ENCODE measurements at regions not wholly inside any gene's neighbourhood (a gene's known extent, or its start where the extent isn't known, plus 50 kb on each side); places are given as distances from the start of the nearest gene placed in this dataset.

GRCh38 chr18:47458483-47458882, 207.0 kb upstream of the SKOR2 start:
- no peak for DNase-seq

- no peak for DNase-seq
Measured at GRCh38 chr18:47457614-47458013, 206.2 kb upstream of the SKOR2 start.

GRCh38 chr18:47453038-47453437, 201.6 kb upstream of the SKOR2 start:
- DNase-seq: no peak

- no peak for DNase-seq
Measured at GRCh38 chr18:47448956-47449355, 197.5 kb upstream of the SKOR2 start.

- DNase-seq: no peak
Measured at GRCh38 chr18:47441914-47442313, 190.5 kb upstream of the SKOR2 start.

GRCh38 chr18:47438001-47438400, 186.5 kb upstream of the SKOR2 start:
- DNase-seq: no peak

- DNase-seq: no peak
Measured at GRCh38 chr18:47436871-47437270, 185.4 kb upstream of the SKOR2 start.

- no peak for DNase-seq
Measured at GRCh38 chr18:47434214-47434746, 182.8 kb upstream of the SKOR2 start.

GRCh38 chr18:47427923-47428637, 176.6 kb upstream of the SKOR2 start:
- no peak for DNase-seq

- DNase-seq: no peak
Measured at GRCh38 chr18:47427072-47427471, 175.6 kb upstream of the SKOR2 start.

- no peak for DNase-seq
Measured at GRCh38 chr18:47425365-47425764, 173.9 kb upstream of the SKOR2 start.

GRCh38 chr18:47422524-47422923, 171.1 kb upstream of the SKOR2 start:
- DNase-seq: no peak

GRCh38 chr18:47420130-47420529, 168.7 kb upstream of the SKOR2 start:
- DNase-seq: peak; percentile 25

- peak; percentile 56 for DNase-seq
Measured at GRCh38 chr18:47418746-47419145, 167.3 kb upstream of the SKOR2 start.

GRCh38 chr18:47417807-47418206, 166.3 kb upstream of the SKOR2 start:
- DNase-seq: no peak

- peak; percentile 34 for DNase-seq
Measured at GRCh38 chr18:47415881-47416280, 164.4 kb upstream of the SKOR2 start.

- no peak for DNase-seq
Measured at GRCh38 chr18:47413327-47413726, 161.9 kb upstream of the SKOR2 start.

- no peak for DNase-seq
Measured at GRCh38 chr18:47412924-47413323, 161.5 kb upstream of the SKOR2 start.

- DNase-seq: no peak
Measured at GRCh38 chr18:47411159-47411558, 159.7 kb upstream of the SKOR2 start.

GRCh38 chr18:47410139-47410538, 158.7 kb upstream of the SKOR2 start:
- no peak for DNase-seq

GRCh38 chr18:47409519-47409918, 158.1 kb upstream of the SKOR2 start:
- DNase-seq: no peak

- DNase-seq: no peak
Measured at GRCh38 chr18:47407736-47408135, 156.3 kb upstream of the SKOR2 start.

- DNase-seq: no peak
Measured at GRCh38 chr18:47404845-47405244, 153.4 kb upstream of the SKOR2 start.

- DNase-seq: no peak
Measured at GRCh38 chr18:47403949-47404348, 152.5 kb upstream of the SKOR2 start.

GRCh38 chr18:47403317-47403716, 151.9 kb upstream of the SKOR2 start:
- no peak for DNase-seq

Measured in suppressor macrophage treated with lipopolysaccharide for 4 hours (primary cell).